Ishikawa (cell line): ENCODE measurements at regions not wholly inside any gene's neighbourhood (a gene's known extent, or its start where the extent isn't known, plus 50 kb on each side); places are given as distances from the start of the nearest gene placed in this dataset.

Experiments
- CEBPB ChIP-seq: IDR thresholded peaks from 2 replicates; pipeline ENCODE4 v1.6.1; 2012
- CREB1 ChIP-seq: IDR thresholded peaks from 2 replicates; pipeline ENCODE4 v1.6.1; 2012; ENCODE audit warnings: low read depth
- EGR1 ChIP-seq: IDR thresholded peaks from 2 replicates; pipeline ENCODE4 v1.6.1; 2012
- EP300 ChIP-seq: IDR thresholded peaks from 2 replicates; pipeline ENCODE4 v1.6.1; 2012; ENCODE audit warnings: borderline replicate concordance
- FOXM1 ChIP-seq: IDR thresholded peaks from 2 replicates; pipeline ENCODE4 v1.6.1; 2012; ENCODE audit warnings: low read depth, borderline replicate concordance
- NFIC ChIP-seq: IDR thresholded peaks from 2 replicates; pipeline ENCODE4 v1.6.1; 2012
- RAD21 ChIP-seq: IDR thresholded peaks from 2 replicates; pipeline ENCODE4 v1.6.1; 2012; ENCODE audit warnings: low read depth
- TAF1 ChIP-seq: IDR thresholded peaks from 2 replicates; pipeline ENCODE4 v1.6.1; 2012; ENCODE audit warnings: low read depth, mild to moderate bottlenecking
- TCF12 ChIP-seq: IDR thresholded peaks from 2 replicates; pipeline ENCODE4 v1.6.1; 2012; ENCODE audit warnings: low read depth
- TEAD4 ChIP-seq: IDR thresholded peaks from 2 replicates; pipeline ENCODE4 v1.6.1; 2012
- YY1 ChIP-seq: IDR thresholded peaks from 2 replicates; pipeline ENCODE4 v1.6.1; 2012; ENCODE audit warnings: low read depth
- TF ChIP-seq, protein P1 (sequence below): IDR thresholded peaks from 2 replicates; pipeline ENCODE4 v1.6.1; 2012
- TF ChIP-seq, protein P2 (sequence below): IDR thresholded peaks from 2 replicates; pipeline ENCODE4 v1.6.1; 2012; ENCODE audit warnings: low read depth, mild to moderate bottlenecking

- TF ChIP-seq, protein P1, sequence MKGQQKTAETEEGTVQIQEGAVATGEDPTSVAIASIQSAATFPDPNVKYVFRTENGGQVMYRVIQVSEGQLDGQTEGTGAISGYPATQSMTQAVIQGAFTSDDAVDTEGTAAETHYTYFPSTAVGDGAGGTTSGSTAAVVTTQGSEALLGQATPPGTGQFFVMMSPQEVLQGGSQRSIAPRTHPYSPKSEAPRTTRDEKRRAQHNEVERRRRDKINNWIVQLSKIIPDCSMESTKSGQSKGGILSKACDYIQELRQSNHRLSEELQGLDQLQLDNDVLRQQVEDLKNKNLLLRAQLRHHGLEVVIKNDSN = no peak
- TF ChIP-seq FOXM1 (no peak), RAD21 (no peak), EP300 (peak; percentile 75), NFIC (peak; percentile 79), CEBPB (no peak), EGR1 (no peak), YY1 (no peak), TEAD4 (peak; percentile 29; the same call in 1 of the 2 replicates), TCF12 (peak; percentile 50; the same call in 1 of the 2 replicates), CREB1 (no peak), TAF1 (no peak)
- TF ChIP-seq, protein P2, sequence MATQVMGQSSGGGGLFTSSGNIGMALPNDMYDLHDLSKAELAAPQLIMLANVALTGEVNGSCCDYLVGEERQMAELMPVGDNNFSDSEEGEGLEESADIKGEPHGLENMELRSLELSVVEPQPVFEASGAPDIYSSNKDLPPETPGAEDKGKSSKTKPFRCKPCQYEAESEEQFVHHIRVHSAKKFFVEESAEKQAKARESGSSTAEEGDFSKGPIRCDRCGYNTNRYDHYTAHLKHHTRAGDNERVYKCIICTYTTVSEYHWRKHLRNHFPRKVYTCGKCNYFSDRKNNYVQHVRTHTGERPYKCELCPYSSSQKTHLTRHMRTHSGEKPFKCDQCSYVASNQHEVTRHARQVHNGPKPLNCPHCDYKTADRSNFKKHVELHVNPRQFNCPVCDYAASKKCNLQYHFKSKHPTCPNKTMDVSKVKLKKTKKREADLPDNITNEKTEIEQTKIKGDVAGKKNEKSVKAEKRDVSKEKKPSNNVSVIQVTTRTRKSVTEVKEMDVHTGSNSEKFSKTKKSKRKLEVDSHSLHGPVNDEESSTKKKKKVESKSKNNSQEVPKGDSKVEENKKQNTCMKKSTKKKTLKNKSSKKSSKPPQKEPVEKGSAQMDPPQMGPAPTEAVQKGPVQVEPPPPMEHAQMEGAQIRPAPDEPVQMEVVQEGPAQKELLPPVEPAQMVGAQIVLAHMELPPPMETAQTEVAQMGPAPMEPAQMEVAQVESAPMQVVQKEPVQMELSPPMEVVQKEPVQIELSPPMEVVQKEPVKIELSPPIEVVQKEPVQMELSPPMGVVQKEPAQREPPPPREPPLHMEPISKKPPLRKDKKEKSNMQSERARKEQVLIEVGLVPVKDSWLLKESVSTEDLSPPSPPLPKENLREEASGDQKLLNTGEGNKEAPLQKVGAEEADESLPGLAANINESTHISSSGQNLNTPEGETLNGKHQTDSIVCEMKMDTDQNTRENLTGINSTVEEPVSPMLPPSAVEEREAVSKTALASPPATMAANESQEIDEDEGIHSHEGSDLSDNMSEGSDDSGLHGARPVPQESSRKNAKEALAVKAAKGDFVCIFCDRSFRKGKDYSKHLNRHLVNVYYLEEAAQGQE = no peak
These were observed 745.8 kb downstream of the SLC6A15 start for GRCh38 chr12:84166812-84167211.
